Sigmoid colon (tissue), 4 donors: ENCODE measurements at regions not wholly inside any gene's neighbourhood (a gene's known extent, or its start where the extent isn't known, plus 50 kb on each side); places are given as distances from the start of the nearest gene placed in this dataset.
"Not testable (repeated sequence)": the region's sequence is repeated elsewhere in the genome, so short reads cannot be mapped to it uniquely, and the experiment has no call there.

ENCODE experiments used
- CTCF ChIP-seq, 4 experiments: fragments of 450-650 bp in 3 of 4; fragments of 200-600 bp in 1 of 4; IDR thresholded peaks; one replicate each; pipeline ENCODE4 v1.5.1; 2016 to 2019; ENCODE audit warnings: antibody characterized with exemption in 4 of 4, mild to moderate bottlenecking in 3 of 4, moderate library complexity in 2 of 4
- POLR2A ChIP-seq, 2 donors: fragments of 450-650 bp; IDR thresholded peaks; one replicate each; pipeline ENCODE4 v1.6.1; 2016; ENCODE audit warnings: antibody characterized with exemption in 2 of 2, mild to moderate bottlenecking in 2 of 2, moderate library complexity in 2 of 2
- POLR2AphosphoS5 ChIP-seq, 4 donors: sonication (generic); formaldehyde crosslinking; IDR thresholded peaks; one replicate each; pipeline ENCODE4 v1.6.1; 2017; ENCODE audit warnings: antibody characterized with exemption in 4 of 4

- not testable (repeated sequence) for TF ChIP-seq CTCF, POLR2AphosphoS5, POLR2A (IDR thresholded peaks at IDR 0.05)
Observed at GRCh38 chr21:5136406-5136805, 5385.0 kb upstream of the TPTE start.
